Sigmoid colon (tissue), 6 donors: ENCODE measurements at regions not wholly inside any gene's neighbourhood (a gene's known extent, or its start where the extent isn't known, plus 50 kb on each side); places are given as distances from the start of the nearest gene placed in this dataset.

Source experiments
- DNase-seq: peaks from one replicate; pipeline ENCODE4 v3.0.0-alpha.2; 2019
- H3K27ac ChIP-seq, 4 donors: fragments of 200-600 bp; sonication (generic); one replicate each; pipeline ENCODE4 v1.5.1; 2016 to 2019; ENCODE audit warnings: mild to moderate bottlenecking in 1 of 4
- H3K27me3 ChIP-seq, 3 donors: fragments of 200-600 bp; sonication (generic); one replicate each; pipeline ENCODE4 v1.5.1; 2019; ENCODE audit warnings: mild to moderate bottlenecking in 1 of 3
- H3K36me3 ChIP-seq, 4 donors: fragments of 200-600 bp; sonication (generic); one replicate each; pipeline ENCODE4 v1.5.1; 2016 to 2019
- H3K4me1 ChIP-seq, 4 donors: fragments of 200-600 bp; sonication (generic); one replicate each; pipeline ENCODE4 v1.5.1; 2017 to 2019
- H3K4me3 ChIP-seq, 4 donors: fragments of 200-600 bp; sonication (generic); one replicate each; pipeline ENCODE4 v1.5.1; 2017 to 2019; ENCODE audit warnings: mild to moderate bottlenecking in 2 of 4, moderate library complexity in 1 of 4
- H3K9me3 ChIP-seq, 4 donors: fragments of 200-600 bp in 3 of 4; sonication (generic) in 3 of 4; one replicate each; pipeline versions ENCODE4 v1.5.1 to v1.6.1; 2013 to 2019
- CTCF ChIP-seq, 4 experiments: fragments of 450-650 bp in 3 of 4; fragments of 200-600 bp in 1 of 4; IDR thresholded peaks; one replicate each; pipeline ENCODE4 v1.5.1; 2016 to 2019; ENCODE audit warnings: antibody characterized with exemption in 4 of 4, mild to moderate bottlenecking in 3 of 4, moderate library complexity in 2 of 4
- EP300 ChIP-seq, 4 donors: sonication (generic); formaldehyde crosslinking; IDR thresholded peaks; one replicate each; pipeline ENCODE4 v1.6.1; 2017; ENCODE audit warnings: antibody characterized with exemption in 4 of 4
- POLR2A ChIP-seq, 2 donors: fragments of 450-650 bp; IDR thresholded peaks; one replicate each; pipeline ENCODE4 v1.6.1; 2016; ENCODE audit warnings: antibody characterized with exemption in 2 of 2, mild to moderate bottlenecking in 2 of 2, moderate library complexity in 2 of 2
- POLR2AphosphoS5 ChIP-seq, 4 donors: sonication (generic); formaldehyde crosslinking; IDR thresholded peaks; one replicate each; pipeline ENCODE4 v1.6.1; 2017; ENCODE audit warnings: antibody characterized with exemption in 4 of 4
- WGBS, 2 donors: extraction: QIAGEN DNeasy Blood & Tissue Kit; methylation state at CpG; one replicate each; pipeline ENCODE4 v1.1.7; 2013; 5-methylcytosine and 5-hydroxymethylcytosine counted together
- intact Hi-C: fragments of 100-400 bp; cut with DNase I; formaldehyde crosslinking; loops from one replicate; pipeline ENCODE4 v1.15.1; 2023
- donor health status: healthy with polysubstance abuse.
- donor health status: healthy.

GRCh38 chr1:63143482-63143881 lies 178.9 kb upstream of the FOXD3 start:
- no peaks in the 10 kb centered on the region for H3K9me3 ChIP-seq
- no peaks in the 10 kb centered on the region for H3K36me3 ChIP-seq
- no peaks in the 10 kb centered on the region for H3K4me1 ChIP-seq
- no peak for TF ChIP-seq POLR2AphosphoS5 (IDR thresholded peaks at IDR 0.05)
- no peak for TF ChIP-seq POLR2A (IDR thresholded peaks at IDR 0.05)
- TF ChIP-seq CTCF (IDR thresholded peaks at IDR 0.05) = no peak
- TF ChIP-seq EP300 (IDR thresholded peaks at IDR 0.05) = no peak
- no peak for DNase-seq
- intact Hi-C loops = no loop called here
- H3K4me3 ChIP-seq = no peak overlapping the region
- no peak overlapping the region for H3K27ac ChIP-seq
- H3K27me3 ChIP-seq = no peaks in the 10 kb centered on the region

- no peak for TF ChIP-seq EP300 (IDR thresholded peaks at IDR 0.05)
- TF ChIP-seq CTCF (IDR thresholded peaks at IDR 0.05) = no peak
- TF ChIP-seq POLR2A (IDR thresholded peaks at IDR 0.05) = no peak
- TF ChIP-seq POLR2AphosphoS5 (IDR thresholded peaks at IDR 0.05) = no peak
- Histone ChIP-seq H3K27me3 (no peaks in the 10 kb centered on the region), H3K9me3 (no peaks in the 10 kb centered on the region), H3K27ac (no peak overlapping the region), H3K4me3 (no peak overlapping the region), H3K36me3 (no peaks in the 10 kb centered on the region), H3K4me1 (no peaks in the 10 kb centered on the region)
- intact Hi-C loops = no loop called here
- 95 to 96% methylated on average over 3 of the region's 3 CpGs for WGBS, 2 donors
- no peak for DNase-seq
Measured at GRCh38 chr1:63147783-63148182, 174.6 kb upstream of the FOXD3 start.

- intact Hi-C loops = no loop called here
Measured at GRCh38 chr1:63148825-63149645, 173.3 kb upstream of the FOXD3 start.

GRCh38 chr1:63152572-63152971 lies 169.8 kb upstream of the FOXD3 start:
- intact Hi-C loops = no loop called here
- no peak for DNase-seq
- Histone ChIP-seq H3K27ac (no peak overlapping the region), H3K4me1 (no peaks in the 10 kb centered on the region), H3K9me3 (no peaks in the 10 kb centered on the region), H3K36me3 (no peaks in the 10 kb centered on the region), H3K4me3 (no peak overlapping the region), H3K27me3 (no peaks in the 10 kb centered on the region)
- TF ChIP-seq POLR2AphosphoS5 (IDR thresholded peaks at IDR 0.05) = no peak
- WGBS, 2 donors = 32 to 74% methylated on average over 3 of the region's 3 CpGs

More at GRCh38 chr1:63148825-63149645, 173.3 kb upstream of the FOXD3 start:
- H3K27me3 ChIP-seq = no peaks in the 10 kb centered on the region
- H3K36me3 ChIP-seq = no peaks in the 10 kb centered on the region
- 22 to 23% methylated on average over 3 of the region's 3 CpGs for WGBS, 2 donors
- no peaks in the 10 kb centered on the region for H3K4me1 ChIP-seq
- no peak for DNase-seq
- no peak overlapping the region for H3K27ac ChIP-seq
- TF ChIP-seq EP300 (IDR thresholded peaks at IDR 0.05) (no peak), POLR2A (IDR thresholded peaks at IDR 0.05) (no peak), CTCF (IDR thresholded peaks at IDR 0.05) (no peak), POLR2AphosphoS5 (IDR thresholded peaks at IDR 0.05) (no peak)
- H3K9me3 ChIP-seq = no peaks in the 10 kb centered on the region
- no peak overlapping the region for H3K4me3 ChIP-seq

- H3K27ac ChIP-seq = no peak overlapping the region
- no peaks in the 10 kb centered on the region for H3K4me1 ChIP-seq
- no peak for TF ChIP-seq EP300 (IDR thresholded peaks at IDR 0.05)
- H3K27me3 ChIP-seq = no peaks in the 10 kb centered on the region
- DNase-seq = no peak
- intact Hi-C loops = no loop called here
- WGBS, 2 donors = 56 to 72% methylated on average over 2 of the region's 2 CpGs
- H3K9me3 ChIP-seq = no peaks in the 10 kb centered on the region
- H3K36me3 ChIP-seq = no peaks in the 10 kb centered on the region
- no peak overlapping the region for H3K4me3 ChIP-seq
Measured at GRCh38 chr1:63155437-63155836, 166.9 kb upstream of the FOXD3 start.

- no peak for DNase-seq
- no peak overlapping the region for H3K27ac ChIP-seq
- no peaks in the 10 kb centered on the region for H3K27me3 ChIP-seq
- intact Hi-C loops = no loop called here
- no peak overlapping the region for H3K4me3 ChIP-seq
- WGBS, 2 donors = 79 to 91% methylated on average over 5 of the region's 5 CpGs
- no peaks in the 10 kb centered on the region for H3K9me3 ChIP-seq
- no peaks in the 10 kb centered on the region for H3K36me3 ChIP-seq
- H3K4me1 ChIP-seq = no peaks in the 10 kb centered on the region
- TF ChIP-seq POLR2A (IDR thresholded peaks at IDR 0.05) (no peak), POLR2AphosphoS5 (IDR thresholded peaks at IDR 0.05) (no peak), EP300 (IDR thresholded peaks at IDR 0.05) (no peak), CTCF (IDR thresholded peaks at IDR 0.05) (no peak)
Measured at GRCh38 chr1:63157085-63157484, 165.3 kb upstream of the FOXD3 start.
